HEK293T (cell line): ENCODE measurements at regions not wholly inside any gene's neighbourhood (a gene's known extent, or its start where the extent isn't known, plus 50 kb on each side); places are given as distances from the start of the nearest gene placed in this dataset.

Source experiments
- BHLHE40 ChIP-seq: fragments of 450-650 bp; IDR thresholded peaks from 2 replicates; pipeline ENCODE4 v1.6.1; 2016; ENCODE audit warnings: mild to moderate bottlenecking, moderate library complexity, borderline replicate concordance
- CTBP1 ChIP-seq: fragments of 450-650 bp; IDR thresholded peaks from 2 replicates; pipeline ENCODE4 v1.6.1; 2016; ENCODE audit warnings: borderline replicate concordance
- FOXA1 ChIP-seq: fragments of 450-650 bp; IDR thresholded peaks from 2 replicates; pipeline ENCODE4 v1.6.1; 2016; ENCODE audit warnings: mild to moderate bottlenecking
- LEF1 ChIP-seq: fragments of 450-650 bp; IDR thresholded peaks from 2 replicates; pipeline ENCODE4 v1.6.1; 2017; ENCODE audit warnings: mild to moderate bottlenecking, borderline replicate concordance
- NFRKB ChIP-seq: fragments of 450-650 bp; IDR thresholded peaks from 2 replicates; pipeline ENCODE4 v1.6.1; 2016; ENCODE audit warnings: mild to moderate bottlenecking, moderate library complexity
- SP1 ChIP-seq: fragments of 450-650 bp; IDR thresholded peaks from 2 replicates; pipeline ENCODE4 v1.6.1; 2017
- SUZ12 ChIP-seq: fragments of 450-650 bp; IDR thresholded peaks from 2 replicates; pipeline ENCODE4 v1.6.1; 2016; ENCODE audit warnings: mild to moderate bottlenecking

GRCh38 chr1:189356206-189356605 lies 1121.5 kb downstream of the BRINP3 start:
- TF ChIP-seq LEF1 (no peak), NFRKB (no peak), SP1 (no peak), SUZ12 (no peak), FOXA1 (no peak), BHLHE40 (no peak), CTBP1 (no peak)
